GM12864 (cell line): ENCODE measurements at regions not wholly inside any gene's neighbourhood (a gene's known extent, or its start where the extent isn't known, plus 50 kb on each side); places are given as distances from the start of the nearest gene placed in this dataset.

ENCODE experiments used
- DNase-seq: peaks from one replicate; pipeline ENCODE4 v3.0.0-alpha.2; 2011; ENCODE audit warnings: low read depth
- H3K4me3 ChIP-seq: 2 replicates; pipeline ENCODE4 v1.5.1; 2011; ENCODE audit warnings: mild to moderate bottlenecking, low read depth, low read length, control low read depth
- CTCF ChIP-seq: IDR thresholded peaks from 2 replicates; pipeline ENCODE4 v1.5.1; 2011; ENCODE audit warnings: low read depth, mild to moderate bottlenecking, moderate library complexity, low read length, control low read depth, inconsistent platforms; ENCODE audit errors: missing control alignments

GRCh38 chr10:83592337-83592935 is 546.9 kb upstream of the GHITM start:
- no peak overlapping the region for H3K4me3 ChIP-seq
- no peak for TF ChIP-seq CTCF
- DNase-seq = no peak

- no peak for TF ChIP-seq CTCF
- no peak overlapping the region for H3K4me3 ChIP-seq
- DNase-seq = peak; percentile 61
Observed at GRCh38 chr10:83603708-83604107, 535.6 kb upstream of the GHITM start.

DNA sequence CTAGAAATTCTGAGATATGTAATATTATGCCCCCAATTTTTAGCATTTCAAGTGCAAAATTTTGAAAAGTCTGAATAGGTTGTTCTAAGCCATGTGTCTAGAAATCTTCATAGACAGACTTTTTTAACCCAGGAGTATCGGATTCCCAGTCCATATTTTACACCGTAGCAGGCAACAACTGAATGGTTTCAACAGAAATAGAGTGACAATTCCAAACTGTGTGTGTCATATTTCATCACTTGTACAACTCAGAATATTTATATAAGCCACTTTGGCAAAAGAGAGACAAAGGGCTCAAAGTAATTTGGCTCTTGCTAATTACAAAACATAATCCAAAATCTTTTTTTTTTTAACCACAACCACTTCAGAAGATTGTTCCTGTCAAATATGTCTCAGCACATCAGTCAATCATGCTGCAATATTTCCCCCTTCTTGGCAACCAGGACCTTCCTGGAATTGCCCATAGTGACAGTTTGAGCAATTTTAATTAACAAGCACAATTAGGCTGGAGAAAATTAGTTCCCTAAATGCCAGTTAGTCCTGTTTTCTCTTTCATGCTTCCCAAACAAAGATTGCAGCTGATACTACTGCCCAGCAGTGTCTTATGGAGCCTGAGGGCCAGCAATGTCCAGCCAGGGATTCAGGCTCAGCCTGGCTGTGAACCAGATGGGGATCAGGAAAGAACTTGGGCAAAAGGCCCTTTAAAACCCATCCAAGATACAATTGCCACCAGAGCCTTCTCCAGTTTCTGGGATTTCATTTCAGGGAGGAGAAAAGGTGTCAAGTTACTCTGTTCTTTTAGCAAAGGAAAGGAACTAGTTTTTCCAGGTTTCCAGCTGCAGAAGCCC is 533.3 kb upstream of the GHITM start:
- no peak for DNase-seq
- no peak overlapping the region for H3K4me3 ChIP-seq

GRCh38 chr10:83607959-83608745 is 531.2 kb upstream of the GHITM start:
- TF ChIP-seq CTCF = no peak
- H3K4me3 ChIP-seq = no peak overlapping the region
- DNase-seq = no peak

More for the DNA sequence above, 533.3 kb upstream of the GHITM start:
- no peak for TF ChIP-seq CTCF

DNA sequence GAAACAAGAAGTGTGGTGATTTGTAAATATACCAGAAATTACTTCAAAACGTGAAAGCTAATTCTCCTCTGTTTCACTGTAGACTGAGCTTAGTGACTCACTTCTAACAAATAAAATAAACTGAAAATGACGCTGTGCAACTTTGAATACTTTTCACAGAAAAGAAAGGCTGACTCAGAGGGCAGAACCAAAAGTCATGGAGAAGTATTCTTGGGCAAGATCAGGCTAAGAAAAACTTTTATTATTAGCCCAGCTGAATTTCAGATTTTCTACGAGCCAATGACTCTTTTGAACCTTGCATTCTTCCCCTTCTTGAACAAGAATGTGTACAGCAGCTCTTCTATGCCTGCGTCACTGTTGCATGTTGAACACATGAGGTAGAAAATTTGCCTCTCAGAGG is 527.3 kb upstream of the GHITM start:
- TF ChIP-seq CTCF = no peak
- no peak overlapping the region for H3K4me3 ChIP-seq
- DNase-seq = no peak

GRCh38 chr10:83612746-83613145 is 526.6 kb upstream of the GHITM start:
- no peak overlapping the region for H3K4me3 ChIP-seq
- no peak for DNase-seq
- no peak for TF ChIP-seq CTCF
